HEK293 (cell line): ENCODE measurements at regions not wholly inside any gene's neighbourhood (a gene's known extent, or its start where the extent isn't known, plus 50 kb on each side); places are given as distances from the start of the nearest gene placed in this dataset.
A peak's percentile ranks its signal among the peaks of the same experiment; 100 is the strongest.

Experiments
- BCL11A ChIP-seq: fragments of 450-650 bp; formaldehyde crosslinking; IDR thresholded peaks from 2 replicates; pipeline ENCODE4 v1.5.1; 2016; ENCODE audit warnings: low read depth, missing biosample characterization, missing genetic modification characterization
- BCL11B ChIP-seq: fragments of 450-650 bp; formaldehyde crosslinking; IDR thresholded peaks from 2 replicates; pipeline ENCODE4 v1.5.1; 2016; ENCODE audit warnings: low read depth, missing biosample characterization, missing genetic modification characterization
- ELK4 ChIP-seq: IDR thresholded peaks from 2 replicates; pipeline ENCODE4 v1.6.1; 2011; ENCODE audit warnings: mild to moderate bottlenecking, low read depth, low read length, borderline replicate concordance
- FEZF1 ChIP-seq: fragments of 450-650 bp; formaldehyde crosslinking; IDR thresholded peaks from 2 replicates; pipeline ENCODE4 v1.5.1; 2016; ENCODE audit warnings: missing biosample characterization, missing genetic modification characterization
- HIC1 ChIP-seq: fragments of 450-650 bp; formaldehyde crosslinking; IDR thresholded peaks from 2 replicates; pipeline ENCODE4 v1.5.1; 2016; ENCODE audit warnings: missing biosample characterization, missing genetic modification characterization
- HOXD13 ChIP-seq: sonication (generic); formaldehyde crosslinking; IDR thresholded peaks from 2 replicates; pipeline ENCODE4 v1.8.0; 2022; ENCODE audit warnings: missing genetic modification reagents, borderline replicate concordance
- IKZF3 ChIP-seq: fragments of 450-650 bp; IDR thresholded peaks from 2 replicates; pipeline ENCODE4 v1.5.0; 2018; ENCODE audit warnings: missing biosample characterization, mild to moderate bottlenecking, missing genetic modification characterization, moderate library complexity
- OSR2 ChIP-seq: fragments of 450-650 bp; formaldehyde crosslinking; IDR thresholded peaks from 2 replicates; pipeline ENCODE4 v1.5.1; 2016; ENCODE audit warnings: missing biosample characterization, missing genetic modification characterization
- SCRT1 ChIP-seq: fragments of 450-650 bp; formaldehyde crosslinking; IDR thresholded peaks from 2 replicates; pipeline ENCODE4 v1.5.1; 2016; ENCODE audit warnings: missing biosample characterization, missing genetic modification characterization, borderline replicate concordance
- SP2 ChIP-seq: fragments of 450-650 bp; formaldehyde crosslinking; IDR thresholded peaks from 2 replicates; pipeline ENCODE4 v1.5.1; 2016; ENCODE audit warnings: missing biosample characterization, missing genetic modification characterization
- TCF7L2 ChIP-seq: IDR thresholded peaks from 2 replicates; pipeline ENCODE4 v1.6.1; 2011; ENCODE audit warnings: low read depth, mild to moderate bottlenecking, inconsistent platforms, low read length, moderate library complexity, borderline replicate concordance
- ZBTB21 ChIP-seq: fragments of 450-650 bp; formaldehyde crosslinking; IDR thresholded peaks from 2 replicates; pipeline ENCODE4 v1.5.1; 2017; ENCODE audit warnings: missing biosample characterization, missing genetic modification characterization
- ZNF114 ChIP-seq: fragments of 450-650 bp; formaldehyde crosslinking; IDR thresholded peaks from 2 replicates; pipeline ENCODE4 v1.5.0; 2017; ENCODE audit warnings: missing biosample characterization, missing genetic modification characterization
- ZNF155 ChIP-seq: fragments of 450-650 bp; formaldehyde crosslinking; IDR thresholded peaks from 2 replicates; pipeline ENCODE4 v1.5.1; 2016; ENCODE audit warnings: missing biosample characterization, missing genetic modification characterization
- ZNF223 ChIP-seq: fragments of 450-650 bp; formaldehyde crosslinking; IDR thresholded peaks from 2 replicates; pipeline ENCODE4 v1.5.1; 2016; ENCODE audit warnings: missing biosample characterization, missing genetic modification characterization
- ZNF239 ChIP-seq: fragments of 450-650 bp; formaldehyde crosslinking; IDR thresholded peaks from 2 replicates; pipeline ENCODE4 v1.5.1; 2016; ENCODE audit warnings: missing biosample characterization, missing genetic modification characterization
- ZNF24 ChIP-seq: fragments of 450-650 bp; formaldehyde crosslinking; IDR thresholded peaks from 2 replicates; pipeline ENCODE4 v1.5.1; 2016; ENCODE audit warnings: missing biosample characterization, missing genetic modification characterization
- ZNF292 ChIP-seq: fragments of 450-650 bp; formaldehyde crosslinking; IDR thresholded peaks from 2 replicates; pipeline ENCODE4 v1.5.1; 2016; ENCODE audit warnings: low read depth, missing biosample characterization, missing genetic modification characterization, borderline replicate concordance
- ZNF488 ChIP-seq: fragments of 450-650 bp; formaldehyde crosslinking; IDR thresholded peaks from 2 replicates; pipeline ENCODE4 v1.5.1; 2016; ENCODE audit warnings: missing biosample characterization, missing genetic modification characterization
- ZNF514 ChIP-seq: fragments of 450-650 bp; formaldehyde crosslinking; IDR thresholded peaks from 2 replicates; pipeline ENCODE4 v1.5.1; 2016; ENCODE audit warnings: missing biosample characterization, missing genetic modification characterization
- ZNF548 ChIP-seq: fragments of 450-650 bp; formaldehyde crosslinking; IDR thresholded peaks from 2 replicates; pipeline ENCODE4 v1.5.1; 2016; ENCODE audit warnings: missing biosample characterization, missing genetic modification characterization
- ZNF555 ChIP-seq: fragments of 450-650 bp; formaldehyde crosslinking; conservative IDR thresholded peaks from 2 replicates; pipeline ENCODE4 v1.5.1; 2017; ENCODE audit warnings: missing biosample characterization, mild to moderate bottlenecking, missing genetic modification characterization, inconsistent platforms
- ZNF580 ChIP-seq: fragments of 450-650 bp; formaldehyde crosslinking; IDR thresholded peaks from 2 replicates; pipeline ENCODE4 v1.5.1; 2016; ENCODE audit warnings: missing biosample characterization, missing genetic modification characterization
- ZNF585B ChIP-seq: fragments of 450-650 bp; formaldehyde crosslinking; IDR thresholded peaks from 2 replicates; pipeline ENCODE4 v1.5.1; 2016; ENCODE audit warnings: missing biosample characterization, missing genetic modification characterization
- ZNF610 ChIP-seq: fragments of 450-650 bp; formaldehyde crosslinking; IDR thresholded peaks from 2 replicates; pipeline ENCODE4 v1.5.1; 2016; ENCODE audit warnings: missing biosample characterization, missing genetic modification characterization, borderline replicate concordance
- ZNF747 ChIP-seq: fragments of 450-650 bp; formaldehyde crosslinking; IDR thresholded peaks from 2 replicates; pipeline ENCODE4 v1.5.1; 2016; ENCODE audit warnings: missing biosample characterization, missing genetic modification characterization
- TF ChIP-seq, protein P1 (sequence below): fragments of 450-650 bp; formaldehyde crosslinking; IDR thresholded peaks from 2 replicates; pipeline ENCODE4 v1.5.1; 2016; ENCODE audit warnings: missing biosample characterization, missing genetic modification characterization
- TF ChIP-seq, protein P2 (sequence below): fragments of 450-650 bp; formaldehyde crosslinking; IDR thresholded peaks from 2 replicates; pipeline ENCODE4 v1.5.1; 2016; ENCODE audit warnings: missing biosample characterization, missing genetic modification characterization

DNA sequence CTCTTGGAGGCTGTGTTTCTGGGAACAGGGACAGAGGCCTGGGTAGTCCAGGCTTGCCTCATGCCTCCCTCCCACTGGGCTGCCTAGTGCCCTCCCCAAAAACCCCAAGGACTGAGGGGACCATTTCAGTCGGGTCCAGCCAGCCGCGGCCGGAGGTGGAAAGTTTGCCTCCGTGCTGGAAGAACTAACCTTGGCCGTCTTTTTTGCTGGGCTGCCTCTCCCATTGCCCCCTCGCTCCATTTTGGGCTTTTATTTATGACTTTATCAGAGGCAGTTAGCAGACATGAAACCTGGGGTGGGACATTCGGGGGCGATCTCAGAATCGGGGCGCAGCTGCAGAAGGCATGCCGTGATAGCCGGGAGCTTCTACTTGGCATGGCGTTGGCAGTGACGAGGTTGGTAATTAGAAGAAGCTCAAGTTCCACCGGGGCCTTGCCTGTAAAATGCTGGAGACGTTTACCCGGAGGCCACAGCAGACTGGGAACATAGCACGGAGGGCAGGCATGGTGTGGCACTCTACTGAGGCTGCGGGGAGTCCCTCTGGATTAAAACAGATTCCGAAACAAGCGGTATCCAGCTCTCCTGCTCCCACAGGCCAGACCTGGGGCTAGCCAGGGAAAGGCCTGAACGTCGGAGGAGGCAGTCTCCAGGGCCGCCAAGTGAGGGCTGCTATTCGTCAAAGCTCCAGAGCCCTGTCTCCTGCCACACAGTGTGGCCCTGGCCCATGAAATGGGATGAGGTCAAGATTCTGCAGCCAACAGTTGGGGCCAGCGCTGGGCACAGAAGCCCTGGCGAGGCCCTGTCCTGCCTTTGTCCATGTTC lies 76.4 kb upstream of the PPARA start (continued):
- TF ChIP-seq ZNF488 (tag by site-specific recombination) (no peak), HOXD13 (CRISPR knock-in tag) (no peak), ZNF610 (tag by site-specific recombination) (no peak), SCRT1 (tag by site-specific recombination) (no peak), ZNF585B (tag by site-specific recombination) (no peak), TCF7L2 (no peak), ZNF292 (tag by site-specific recombination) (no peak), ZNF747 (tag by site-specific recombination) (no peak), ZNF114 (tag by site-specific recombination) (no peak), BCL11A (tag by site-specific recombination) (no peak), ZNF223 (tag by site-specific recombination) (no peak), FEZF1 (tag by site-specific recombination) (no peak; the same call in 1 of the 2 replicates), ZNF548 (tag by site-specific recombination) (no peak), ZNF239 (tag by site-specific recombination) (no peak), BCL11B (peak; percentile 52; the same call in 1 of the 2 replicates), OSR2 (tag by site-specific recombination) (no peak), ZNF514 (tag by site-specific recombination) (no peak), SP2 (tag by site-specific recombination) (no peak), ZBTB21 (tag by site-specific recombination) (no peak), ZNF24 (tag by site-specific recombination) (no peak), HIC1 (tag by site-specific recombination) (peak; percentile 52; the same call in 1 of the 2 replicates), ZNF580 (tag by site-specific recombination) (no peak), ZNF555 (tag by site-specific recombination) (no peak), IKZF3 (tag by site-specific recombination) (peak; percentile 47; the same call in 1 of the 2 replicates), ELK4 (no peak), ZNF155 (no peak)
- TF ChIP-seq, protein P1, sequence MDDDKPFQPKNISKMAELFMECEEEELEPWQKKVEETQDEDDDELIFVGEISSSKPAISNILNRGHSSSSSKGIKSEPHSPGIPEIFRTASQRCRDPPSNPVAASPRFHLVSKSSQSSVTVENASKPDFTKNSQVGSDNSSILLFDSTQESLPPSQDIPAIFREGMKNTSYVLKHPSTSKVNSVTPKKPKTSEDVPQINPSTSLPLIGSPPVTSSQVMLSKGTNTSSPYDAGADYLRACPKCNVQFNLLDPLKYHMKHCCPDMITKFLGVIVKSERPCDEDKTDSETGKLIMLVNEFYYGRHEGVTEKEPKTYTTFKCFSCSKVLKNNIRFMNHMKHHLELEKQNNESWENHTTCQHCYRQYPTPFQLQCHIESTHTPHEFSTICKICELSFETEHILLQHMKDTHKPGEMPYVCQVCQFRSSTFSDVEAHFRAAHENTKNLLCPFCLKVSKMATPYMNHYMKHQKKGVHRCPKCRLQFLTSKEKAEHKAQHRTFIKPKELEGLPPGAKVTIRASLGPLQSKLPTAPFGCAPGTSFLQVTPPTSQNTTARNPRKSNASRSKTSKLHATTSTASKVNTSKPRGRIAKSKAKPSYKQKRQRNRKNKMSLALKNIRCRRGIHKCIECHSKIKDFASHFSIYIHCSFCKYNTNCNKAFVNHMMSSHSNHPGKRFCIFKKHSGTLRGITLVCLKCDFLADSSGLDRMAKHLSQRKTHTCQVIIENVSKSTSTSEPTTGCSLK (tag by site-specific recombination) = no peak
- TF ChIP-seq, protein P2, sequence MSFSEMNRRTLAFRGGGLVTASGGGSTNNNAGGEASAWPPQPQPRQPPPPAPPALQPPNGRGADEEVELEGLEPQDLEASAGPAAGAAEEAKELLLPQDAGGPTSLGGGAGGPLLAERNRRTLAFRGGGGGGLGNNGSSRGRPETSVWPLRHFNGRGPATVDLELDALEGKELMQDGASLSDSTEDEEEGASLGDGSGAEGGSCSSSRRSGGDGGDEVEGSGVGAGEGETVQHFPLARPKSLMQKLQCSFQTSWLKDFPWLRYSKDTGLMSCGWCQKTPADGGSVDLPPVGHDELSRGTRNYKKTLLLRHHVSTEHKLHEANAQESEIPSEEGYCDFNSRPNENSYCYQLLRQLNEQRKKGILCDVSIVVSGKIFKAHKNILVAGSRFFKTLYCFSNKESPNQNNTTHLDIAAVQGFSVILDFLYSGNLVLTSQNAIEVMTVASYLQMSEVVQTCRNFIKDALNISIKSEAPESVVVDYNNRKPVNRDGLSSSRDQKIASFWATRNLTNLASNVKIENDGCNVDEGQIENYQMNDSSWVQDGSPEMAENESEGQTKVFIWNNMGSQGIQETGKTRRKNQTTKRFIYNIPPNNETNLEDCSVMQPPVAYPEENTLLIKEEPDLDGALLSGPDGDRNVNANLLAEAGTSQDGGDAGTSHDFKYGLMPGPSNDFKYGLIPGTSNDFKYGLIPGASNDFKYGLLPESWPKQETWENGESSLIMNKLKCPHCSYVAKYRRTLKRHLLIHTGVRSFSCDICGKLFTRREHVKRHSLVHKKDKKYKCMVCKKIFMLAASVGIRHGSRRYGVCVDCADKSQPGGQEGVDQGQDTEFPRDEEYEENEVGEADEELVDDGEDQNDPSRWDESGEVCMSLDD (tag by site-specific recombination) = peak; percentile 25; the same call in 1 of the 2 replicates
